ENCODE measurements at regions not wholly inside any gene's neighbourhood (a gene's known extent, or its start where the extent isn't known, plus 50 kb on each side); places are given as distances from the start of the nearest gene placed in this dataset.
"Not testable (repeated sequence)": the region's sequence is repeated elsewhere in the genome, so short reads cannot be mapped to it uniquely, and the experiment has no call there.

GRCh38 chr1:115156826-115157468 lies 67.6 kb upstream of the TSPAN2 start:
- DNase-seq (ENCODE audit: low spot score), result no peak
- Histone ChIP-seq H3K4me3 (ENCODE audit: low read depth, low read length, poor library complexity, severe bottlenecking) (no peak overlapping the region), H3K27ac (ENCODE audit: low read depth, low read length, poor library complexity, severe bottlenecking) (no peak overlapping the region), H3K4me1 (ENCODE audit: insufficient read depth, low read length, poor library complexity, severe bottlenecking) (no peaks in the 10 kb centered on the region), H3K79me2 (ENCODE audit: insufficient read depth, low read depth, low read length) (no peaks in the 10 kb centered on the region), H3K9me2 (ENCODE audit: insufficient read depth, low read length) (no peaks in the 10 kb centered on the region), H4K20me1 (ENCODE audit: insufficient read depth, low read length) (no peaks in the 10 kb centered on the region), H3K36me3 (ENCODE audit: insufficient read depth, low read length) (no peaks in the 10 kb centered on the region), H2AFZ (ENCODE audit: low read length) (no peak overlapping the region), H3K4me2 (ENCODE audit: low read length) (no peak overlapping the region), H3K9me3 (ENCODE audit: low read length) (no peaks in the 10 kb centered on the region)
- POLR2A ChIA-PET, result no interaction called here
- TF ChIP-seq CTCF (conservative IDR thresholded peaks at IDR 0.05; ENCODE audit: low read length) (no peak), EZH2phosphoT487 (IDR thresholded peaks at IDR 0.05; ENCODE audit: borderline replicate concordance, low read depth, low read length) (no peak)
- CTCF ChIA-PET (ENCODE audit: unreplicated experiment), result no interaction called here
- BruUV-seq (replicated peaks), result no TSS peak
- intact Hi-C loops (cut with micrococcal nuclease; ENCODE audit: unreplicated experiment), result no loop called here

DNA sequence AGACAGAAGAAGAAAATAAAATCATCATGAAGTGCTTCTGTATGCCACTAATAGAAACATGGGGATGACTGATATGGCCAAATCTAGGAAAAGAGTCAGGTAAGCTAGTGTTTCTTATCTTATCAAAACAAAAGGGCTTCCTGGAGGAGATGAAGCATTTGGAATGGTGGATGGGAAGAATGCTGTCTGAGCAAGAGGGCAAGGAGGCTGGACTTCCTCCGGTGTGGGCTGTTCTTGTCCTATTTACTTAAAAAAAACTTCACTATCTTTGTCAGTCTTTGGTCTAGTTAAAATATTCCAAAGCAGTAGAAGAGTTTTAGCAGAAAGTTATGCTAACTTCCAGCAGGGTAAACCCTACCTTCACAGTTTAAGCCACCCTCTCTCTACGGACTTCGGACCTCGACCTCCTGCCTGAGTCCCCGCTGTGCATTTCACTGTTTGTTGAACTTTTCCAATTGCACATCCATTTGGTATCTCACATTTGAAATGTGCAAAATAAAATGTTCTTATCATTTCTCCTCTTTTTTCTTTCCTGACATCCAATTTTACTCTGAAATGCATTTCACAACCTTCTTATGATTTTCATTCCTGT lies 64.8 kb upstream of the TSPAN2 start:
- Histone ChIP-seq H3K4me2 (ENCODE audit: low read length) (no peak overlapping the region), H3K36me3 (ENCODE audit: insufficient read depth, low read length) (no peaks in the 10 kb centered on the region), H3K9me2 (ENCODE audit: insufficient read depth, low read length) (no peaks in the 10 kb centered on the region), H4K20me1 (ENCODE audit: insufficient read depth, low read length) (no peaks in the 10 kb centered on the region), H3K79me2 (ENCODE audit: insufficient read depth, low read depth, low read length) (no peaks in the 10 kb centered on the region), H3K4me1 (ENCODE audit: insufficient read depth, low read length, poor library complexity, severe bottlenecking) (no peaks in the 10 kb centered on the region), H3K27ac (ENCODE audit: low read depth, low read length, poor library complexity, severe bottlenecking) (no peak overlapping the region), H3K4me3 (ENCODE audit: low read depth, low read length, poor library complexity, severe bottlenecking) (no peak overlapping the region), H2AFZ (ENCODE audit: low read length) (no peak overlapping the region), H3K9me3 (ENCODE audit: low read length) (no peaks in the 10 kb centered on the region)
- no peak for DNase-seq (ENCODE audit: low spot score)
- TF ChIP-seq EZH2phosphoT487 (IDR thresholded peaks at IDR 0.05; ENCODE audit: borderline replicate concordance, low read depth, low read length) (no peak), CTCF (conservative IDR thresholded peaks at IDR 0.05; ENCODE audit: low read length) (no peak)
- no TSS peak for BruUV-seq (replicated peaks)
- ChIA-PET CTCF (ENCODE audit: unreplicated experiment) (no interaction called here), POLR2A (no interaction called here)
- intact Hi-C loops (cut with micrococcal nuclease; ENCODE audit: unreplicated experiment), result no loop called here

DNA sequence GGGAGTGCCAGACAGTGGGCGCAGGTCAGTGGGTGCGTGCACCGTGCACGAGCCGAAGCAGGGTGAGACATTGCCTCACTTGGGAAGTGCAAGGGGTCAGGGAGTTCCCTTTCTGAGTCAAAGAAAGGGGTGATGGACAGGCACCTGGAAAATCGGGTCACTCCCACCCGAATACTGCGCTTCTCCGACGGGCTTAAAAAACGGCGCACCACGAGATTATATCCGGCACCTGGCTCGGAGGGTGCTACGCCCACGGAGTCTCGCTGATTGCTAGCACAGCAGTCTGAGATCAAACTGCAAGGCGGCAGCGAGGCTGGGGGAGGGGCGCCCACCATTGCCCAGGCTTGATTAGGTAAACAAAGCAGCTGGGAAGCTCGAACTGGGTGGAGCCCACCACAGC lies 58.6 kb upstream of the TSPAN2 start:
- H3K4me3 ChIP-seq (ENCODE audit: low read depth, low read length, poor library complexity, severe bottlenecking); H3K9me3 ChIP-seq (ENCODE audit: low read length); BruUV-seq (replicated peaks); H2AFZ ChIP-seq (ENCODE audit: low read length); H3K79me2 ChIP-seq (ENCODE audit: insufficient read depth, low read depth, low read length); CTCF ChIA-PET (ENCODE audit: unreplicated experiment); H3K27ac ChIP-seq (ENCODE audit: low read depth, low read length, poor library complexity, severe bottlenecking); H3K4me1 ChIP-seq (ENCODE audit: insufficient read depth, low read length, poor library complexity, severe bottlenecking); H3K36me3 ChIP-seq (ENCODE audit: insufficient read depth, low read length); DNase-seq (ENCODE audit: low spot score); intact Hi-C loops (cut with micrococcal nuclease; ENCODE audit: unreplicated experiment); H3K4me2 ChIP-seq (ENCODE audit: low read length); H3K9me2 ChIP-seq (ENCODE audit: insufficient read depth, low read length); H4K20me1 ChIP-seq (ENCODE audit: insufficient read depth, low read length): not testable (repeated sequence)
- POLR2A ChIA-PET, result interaction anchor here (0.7 kb wide), 1 partner anchor 10 kb away, joined by 3 read pairs; no protein-coding TSS in a partner anchor

Data from OCI-LY7 (cell line).